GM12878 (cell line): ENCODE measurements at regions not wholly inside any gene's neighbourhood (a gene's known extent, or its start where the extent isn't known, plus 50 kb on each side); places are given as distances from the start of the nearest gene placed in this dataset.
A peak's percentile ranks its signal among the peaks of the same experiment; 100 is the strongest.

Source experiments
- BACH1 ChIP-seq: fragments of 450-650 bp; IDR thresholded peaks from 2 replicates; pipeline ENCODE4 v1.6.1; 2017; ENCODE audit warnings: mild to moderate bottlenecking, borderline replicate concordance
- CHD2 ChIP-seq: IDR thresholded peaks from 2 replicates; pipeline ENCODE4 v1.6.1; 2011; ENCODE audit warnings: low read depth, low read length, improper control_type of control experiment, borderline replicate concordance
- DPF2 ChIP-seq: fragments of 450-650 bp; IDR thresholded peaks from 2 replicates; pipeline ENCODE4 v1.6.1; 2017; ENCODE audit warnings: mild to moderate bottlenecking
- EGR1 ChIP-seq, 2 experiments: IDR thresholded peaks; 1 replicate in 1 of 2; 2 replicates in 1 of 2; pipeline ENCODE4 v1.6.1; 2011 to 2012; ENCODE audit warnings: low read depth in 2 of 2, low read length in 2 of 2, borderline replicate concordance in 1 of 2, mild to moderate bottlenecking in 1 of 2, moderate library complexity in 1 of 2
- ESRRA ChIP-seq: IDR thresholded peaks from 2 replicates; pipeline ENCODE4 v1.6.1; 2012; ENCODE audit warnings: mild to moderate bottlenecking, low read length, improper control_type of control experiment
- HCFC1 ChIP-seq: fragments of 150-350 bp; IDR thresholded peaks from 2 replicates; pipeline ENCODE4 v1.6.1; 2014; ENCODE audit warnings: low read length
- HSF1 ChIP-seq: fragments of 150-350 bp; IDR thresholded peaks from 2 replicates; pipeline ENCODE4 v1.6.1; 2014; ENCODE audit warnings: mild to moderate bottlenecking, low read depth, low read length
- LARP7 ChIP-seq: fragments of 450-650 bp; IDR thresholded peaks from 2 replicates; pipeline ENCODE4 v1.6.1; 2017; ENCODE audit warnings: mild to moderate bottlenecking
- MXI1 ChIP-seq: fragments of 150-350 bp; IDR thresholded peaks from 2 replicates; pipeline ENCODE4 v1.6.1; 2011; ENCODE audit warnings: low read depth, mild to moderate bottlenecking, inconsistent platforms, low read length, improper control_type of control experiment
- NFXL1 ChIP-seq: fragments of 450-650 bp; IDR thresholded peaks from 2 replicates; pipeline ENCODE4 v1.6.1; 2017; ENCODE audit warnings: antibody characterized with exemption, mild to moderate bottlenecking, borderline replicate concordance
- NR2F1 ChIP-seq: fragments of 450-650 bp; conservative IDR thresholded peaks from 2 replicates; pipeline ENCODE4 v1.6.1; 2017; ENCODE audit warnings: mild to moderate bottlenecking
- PAX5 ChIP-seq: IDR thresholded peaks from 2 replicates; pipeline ENCODE4 v1.6.1; 2011; ENCODE audit warnings: low read depth, low read length, borderline replicate concordance
- POLR2A ChIP-seq: IDR thresholded peaks from 2 replicates; pipeline ENCODE4 v1.6.1; 2011; ENCODE audit warnings: low read depth, mild to moderate bottlenecking, low read length
- RUNX3 ChIP-seq: IDR thresholded peaks from 2 replicates; pipeline ENCODE4 v1.6.1; 2012; ENCODE audit warnings: low read length, inconsistent platforms
- WRNIP1 ChIP-seq: IDR thresholded peaks from 2 replicates; pipeline ENCODE4 v1.6.1; 2011; ENCODE audit warnings: low read depth, low read length, improper control_type of control experiment, borderline replicate concordance
- TF ChIP-seq, protein P1 (sequence below): fragments of 450-650 bp; IDR thresholded peaks from 2 replicates; pipeline ENCODE4 v1.6.1; 2016; ENCODE audit warnings: mild to moderate bottlenecking

- no peak for TF ChIP-seq HSF1
- TF ChIP-seq RUNX3, result peak; percentile 40; the same call in 1 of the 2 replicates
- peak; percentile 15; the same call in 1 of the 2 replicates for TF ChIP-seq DPF2
- TF ChIP-seq POLR2A, result peak; percentile 37; the same call in 1 of the 2 replicates
- TF ChIP-seq PAX5, result no peak
- TF ChIP-seq MXI1, result 0 out of 2 replicates have a peak, but pooled peaks have one; percentile 30
- TF ChIP-seq BACH1, result 0 out of 2 replicates have a peak, but pooled peaks have one; percentile 16
- TF ChIP-seq, protein P1, sequence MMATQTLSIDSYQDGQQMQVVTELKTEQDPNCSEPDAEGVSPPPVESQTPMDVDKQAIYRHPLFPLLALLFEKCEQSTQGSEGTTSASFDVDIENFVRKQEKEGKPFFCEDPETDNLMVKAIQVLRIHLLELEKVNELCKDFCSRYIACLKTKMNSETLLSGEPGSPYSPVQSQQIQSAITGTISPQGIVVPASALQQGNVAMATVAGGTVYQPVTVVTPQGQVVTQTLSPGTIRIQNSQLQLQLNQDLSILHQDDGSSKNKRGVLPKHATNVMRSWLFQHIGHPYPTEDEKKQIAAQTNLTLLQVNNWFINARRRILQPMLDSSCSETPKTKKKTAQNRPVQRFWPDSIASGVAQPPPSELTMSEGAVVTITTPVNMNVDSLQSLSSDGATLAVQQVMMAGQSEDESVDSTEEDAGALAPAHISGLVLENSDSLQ, result peak; percentile 85
- no peak for TF ChIP-seq HCFC1
- 0 out of 2 replicates have a peak, but pooled peaks have one; percentile 48 for TF ChIP-seq CHD2
- no peak; a peak in 1 of 3 replicates for TF ChIP-seq EGR1 (IDR thresholded peaks at IDR 0.05; ENCODE audit: borderline replicate concordance in 1 of 2, low read depth in 2 of 2, low read length in 2 of 2)
- no peak for TF ChIP-seq ESRRA
- TF ChIP-seq NFXL1, result no peak
- TF ChIP-seq LARP7, result no peak
- TF ChIP-seq WRNIP1, result no peak
- TF ChIP-seq NR2F1, result 0 out of 2 replicates have a peak, but pooled peaks have one; percentile 30
- TF ChIP-seq, all 136 proteins: peak for 12
Measured at GRCh38 chr17:77372444-77373298, 231.9 kb downstream of the SEC14L1 start (continued).
